ENCODE measurements at regions not wholly inside any gene's neighbourhood (a gene's known extent, or its start where the extent isn't known, plus 50 kb on each side); places are given as distances from the start of the nearest gene placed in this dataset.
"Not testable (repeated sequence)": the region's sequence is repeated elsewhere in the genome, so short reads cannot be mapped to it uniquely, and the experiment has no call there.

GRCh38 chr10:90233805-90234204 lies 532.4 kb downstream of the KIF20B start:
- TF ChIP-seq CTCF (IDR thresholded peaks at IDR 0.05; ENCODE audit: insufficient read depth, low read length, poor library complexity, severe bottlenecking); EZH2phosphoT487 (conservative IDR thresholded peaks at IDR 0.05; ENCODE audit: low read length): not testable (repeated sequence)

Data from SU-DHL-6 (cell line).